OCI-LY7 (cell line): ENCODE measurements at regions not wholly inside any gene's neighbourhood (a gene's known extent, or its start where the extent isn't known, plus 50 kb on each side); places are given as distances from the start of the nearest gene placed in this dataset.

ENCODE experiments used
- EZH2phosphoT487 ChIP-seq: fragments of 200-600 bp; sonication (generic); IDR thresholded peaks from 2 replicates; pipeline ENCODE4 v1.6.1; 2018; ENCODE audit warnings: low read depth, borderline replicate concordance, mild to moderate bottlenecking, mixed run types, antibody characterized with exemption, low read length, moderate library complexity, mixed read lengths
- TF ChIP-seq, protein P1 (sequence below): fragments of 200-600 bp; sonication (generic); conservative IDR thresholded peaks from 2 replicates; pipeline ENCODE4 v1.5.1; 2014; ENCODE audit warnings: mild to moderate bottlenecking, antibody characterized with exemption, low read length, moderate library complexity, mixed read lengths

DNA sequence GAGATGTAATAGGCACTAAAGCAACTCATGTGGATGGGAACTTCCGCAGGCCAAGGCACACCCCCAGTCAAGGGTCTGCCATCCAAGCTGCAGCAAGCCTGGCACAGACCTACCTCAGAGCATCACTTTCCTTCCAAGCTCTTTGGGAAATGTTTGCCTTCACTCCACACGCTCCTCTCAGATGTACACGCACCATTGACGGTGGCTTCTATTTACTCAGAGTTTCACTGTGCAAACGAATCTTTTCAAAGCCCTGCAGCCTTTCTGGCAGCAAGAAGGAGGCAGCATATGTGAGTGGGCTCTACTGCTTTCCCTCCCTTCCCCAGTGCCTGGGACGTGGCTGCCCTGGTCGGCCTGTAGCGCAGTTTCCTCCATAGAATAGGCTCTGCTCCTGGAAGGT is 60.9 kb upstream of the USP47 start:
- TF ChIP-seq, protein P1, sequence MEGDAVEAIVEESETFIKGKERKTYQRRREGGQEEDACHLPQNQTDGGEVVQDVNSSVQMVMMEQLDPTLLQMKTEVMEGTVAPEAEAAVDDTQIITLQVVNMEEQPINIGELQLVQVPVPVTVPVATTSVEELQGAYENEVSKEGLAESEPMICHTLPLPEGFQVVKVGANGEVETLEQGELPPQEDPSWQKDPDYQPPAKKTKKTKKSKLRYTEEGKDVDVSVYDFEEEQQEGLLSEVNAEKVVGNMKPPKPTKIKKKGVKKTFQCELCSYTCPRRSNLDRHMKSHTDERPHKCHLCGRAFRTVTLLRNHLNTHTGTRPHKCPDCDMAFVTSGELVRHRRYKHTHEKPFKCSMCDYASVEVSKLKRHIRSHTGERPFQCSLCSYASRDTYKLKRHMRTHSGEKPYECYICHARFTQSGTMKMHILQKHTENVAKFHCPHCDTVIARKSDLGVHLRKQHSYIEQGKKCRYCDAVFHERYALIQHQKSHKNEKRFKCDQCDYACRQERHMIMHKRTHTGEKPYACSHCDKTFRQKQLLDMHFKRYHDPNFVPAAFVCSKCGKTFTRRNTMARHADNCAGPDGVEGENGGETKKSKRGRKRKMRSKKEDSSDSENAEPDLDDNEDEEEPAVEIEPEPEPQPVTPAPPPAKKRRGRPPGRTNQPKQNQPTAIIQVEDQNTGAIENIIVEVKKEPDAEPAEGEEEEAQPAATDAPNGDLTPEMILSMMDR = no peak
- TF ChIP-seq EZH2phosphoT487 = no peak
